Stimulated activated naive CD4-positive, alpha-beta T cell treated with Interleukin-2 at 50 U/mL for 16 hours (primary cell): ENCODE measurements at regions not wholly inside any gene's neighbourhood (a gene's known extent, or its start where the extent isn't known, plus 50 kb on each side); places are given as distances from the start of the nearest gene placed in this dataset.
"Not testable (repeated sequence)": the region's sequence is repeated elsewhere in the genome, so short reads cannot be mapped to it uniquely, and the experiment has no call there.

ENCODE experiments used
- DNase-seq: peaks from one replicate; lab custom pipeline; 2025; lab: John Stamatoyannopoulos, UW

- no peak for DNase-seq
Observed at GRCh38 chrX:81857192-81857591, 655.3 kb downstream of the SH3BGRL start.

- DNase-seq: no peak
Observed at GRCh38 chrX:81866873-81867272, 665.0 kb downstream of the SH3BGRL start.

- no peak for DNase-seq
Observed at GRCh38 chrX:81868979-81869378, 667.1 kb downstream of the SH3BGRL start.

GRCh38 chrX:81874807-81875206, 672.9 kb downstream of the SH3BGRL start:
- DNase-seq: no peak

GRCh38 chrX:81875800-81876199, 673.9 kb downstream of the SH3BGRL start:
- no peak for DNase-seq

GRCh38 chrX:81876437-81876836, 674.5 kb downstream of the SH3BGRL start:
- no peak for DNase-seq

- DNase-seq: no peak
Observed at GRCh38 chrX:81890521-81890920, 688.6 kb downstream of the SH3BGRL start.

- DNase-seq: no peak
Observed at GRCh38 chrX:81900522-81900921, 698.6 kb downstream of the SH3BGRL start.

GRCh38 chrX:81925812-81926211, 723.9 kb downstream of the SH3BGRL start:
- no peak for DNase-seq

GRCh38 chrX:81945911-81946310, 744.0 kb downstream of the SH3BGRL start:
- DNase-seq: not testable (repeated sequence)

GRCh38 chrX:81957318-81957717, 755.4 kb downstream of the SH3BGRL start:
- DNase-seq: no peak

- no peak for DNase-seq
Observed at GRCh38 chrX:81957900-81958545, 756.1 kb downstream of the SH3BGRL start.

- DNase-seq: no peak
Observed at GRCh38 chrX:81959964-81960363, 758.1 kb downstream of the SH3BGRL start.

GRCh38 chrX:81974413-81974812, 772.5 kb downstream of the SH3BGRL start:
- DNase-seq: not testable (repeated sequence)

GRCh38 chrX:81979806-81980515, 778.1 kb downstream of the SH3BGRL start:
- DNase-seq: no peak

- DNase-seq: not testable (repeated sequence)
Observed at GRCh38 chrX:81987217-81987616, 785.3 kb downstream of the SH3BGRL start.

GRCh38 chrX:81996166-81996565, 794.3 kb downstream of the SH3BGRL start:
- DNase-seq: no peak

GRCh38 chrX:82029571-82030218, 827.8 kb downstream of the SH3BGRL start:
- no peak for DNase-seq

- DNase-seq: no peak
Observed at GRCh38 chrX:82031250-82031649, 829.3 kb downstream of the SH3BGRL start.

GRCh38 chrX:82038793-82039192, 836.9 kb downstream of the SH3BGRL start:
- DNase-seq: no peak

- no peak for DNase-seq
Observed at GRCh38 chrX:82041034-82041433, 839.1 kb downstream of the SH3BGRL start.

- no peak for DNase-seq
Observed at GRCh38 chrX:82058728-82059127, 856.8 kb downstream of the SH3BGRL start.

GRCh38 chrX:82070948-82071347, 869.0 kb downstream of the SH3BGRL start:
- no peak for DNase-seq
